ENCODE measurements at regions not wholly inside any gene's neighbourhood (a gene's known extent, or its start where the extent isn't known, plus 50 kb on each side); places are given as distances from the start of the nearest gene placed in this dataset.

- ChIA-PET POLR2A (ENCODE audit: low non-redundant PET) (no interaction called here), CTCF (no interaction called here)
- no peak overlapping the region for H3K27ac ChIP-seq
- TF ChIP-seq CTCF (conservative IDR thresholded peaks at IDR 0.05; ENCODE audit: low read depth), result no peak
- no peak for DNase-seq (ENCODE audit: low spot score)
Observed at GRCh38 chr18:10350661-10351060, 103.8 kb upstream of the APCDD1 start.

- CTCF ChIA-PET, result no interaction called here
- no peak for TF ChIP-seq CTCF (conservative IDR thresholded peaks at IDR 0.05; ENCODE audit: low read depth)
- POLR2A ChIA-PET (ENCODE audit: low non-redundant PET), result no interaction called here
Observed at GRCh38 chr18:10351219-10351818, 103.1 kb upstream of the APCDD1 start.

GRCh38 chr18:10351858-10352257 lies 102.6 kb upstream of the APCDD1 start:
- no peak for TF ChIP-seq CTCF (conservative IDR thresholded peaks at IDR 0.05; ENCODE audit: low read depth)
- no peak for DNase-seq (ENCODE audit: low spot score)
- CTCF ChIA-PET, result no interaction called here
- POLR2A ChIA-PET (ENCODE audit: low non-redundant PET), result no interaction called here
- no peak overlapping the region for H3K27ac ChIP-seq

More at GRCh38 chr18:10351219-10351818, 103.1 kb upstream of the APCDD1 start:
- no peak for DNase-seq (ENCODE audit: low spot score)
- H3K27ac ChIP-seq, result no peak overlapping the region

GRCh38 chr18:10352671-10353070 lies 101.8 kb upstream of the APCDD1 start:
- CTCF ChIA-PET, result interaction anchor here (0.6 kb wide), 1 partner anchor 86 kb away, joined by 3 read pairs; no protein-coding TSS in a partner anchor
- TF ChIP-seq CTCF (conservative IDR thresholded peaks at IDR 0.05; ENCODE audit: low read depth), result no peak
- POLR2A ChIA-PET (ENCODE audit: low non-redundant PET), result no interaction called here

GRCh38 chr18:10353791-10354190 lies 100.6 kb upstream of the APCDD1 start:
- no peak for TF ChIP-seq CTCF (conservative IDR thresholded peaks at IDR 0.05; ENCODE audit: low read depth)

More at GRCh38 chr18:10352671-10353070, 101.8 kb upstream of the APCDD1 start:
- no peak for DNase-seq (ENCODE audit: low spot score)
- H3K27ac ChIP-seq, result no peak overlapping the region

GRCh38 chr18:10354241-10354811 lies 100.1 kb upstream of the APCDD1 start:
- POLR2A ChIA-PET (ENCODE audit: low non-redundant PET), result no interaction called here
- CTCF ChIA-PET, result interaction anchor here (0.8 kb wide), 1 partner anchor 12 kb away, joined by 3 read pairs; no protein-coding TSS in a partner anchor
- no peak for TF ChIP-seq CTCF (conservative IDR thresholded peaks at IDR 0.05; ENCODE audit: low read depth)
- no peak for DNase-seq (ENCODE audit: low spot score)
- no peak overlapping the region for H3K27ac ChIP-seq

More at GRCh38 chr18:10353791-10354190, 100.6 kb upstream of the APCDD1 start:
- ChIA-PET POLR2A (ENCODE audit: low non-redundant PET) (no interaction called here), CTCF (interaction anchor here (0.5 to 0.8 kb wide), 2 partner anchors 11 to 216 kb away, joined by 3 to 6 read pairs; no protein-coding TSS in a partner anchor)
- peak; percentile 47 for DNase-seq (ENCODE audit: low spot score)
- H3K27ac ChIP-seq, result no peak overlapping the region
